ENCODE measurements at regions not wholly inside any gene's neighbourhood (a gene's known extent, or its start where the extent isn't known, plus 50 kb on each side); places are given as distances from the start of the nearest gene placed in this dataset.

GRCh38 chr7:9961161-9961922 is 1012.3 kb upstream of the PHF14 start:
- no peaks in the 10 kb centered on the region for H3K36me3 ChIP-seq (ENCODE audit: control insufficient read depth, insufficient read depth, low read length)
- Mint-ChIP-seq H3K9me3 (no peaks in the 10 kb centered on the region), H3K36me3 (ENCODE audit: low read depth) (no peaks in the 10 kb centered on the region), H3K27ac (no peak overlapping the region), H3K4me1 (no peaks in the 10 kb centered on the region), H3K27me3 (ENCODE audit: insufficient read depth) (no peaks in the 10 kb centered on the region), H3K4me3 (no peak overlapping the region)
- H3K27me3 ChIP-seq (ENCODE audit: control insufficient read depth, insufficient read depth, low read length, poor library complexity, severe bottlenecking) = no peaks in the 10 kb centered on the region
- no peaks in the 10 kb centered on the region for H3K9me3 ChIP-seq (ENCODE audit: control insufficient read depth, low read length)
- H3K4me3 ChIP-seq (ENCODE audit: low read length) = no peak overlapping the region
- H3K27ac ChIP-seq (ENCODE audit: low read depth, low read length) = no peak overlapping the region
- no peak for DNase-seq
- no peaks in the 10 kb centered on the region for H3K4me1 ChIP-seq (ENCODE audit: control insufficient read depth, insufficient read depth, low read length)
- H3K9ac ChIP-seq (ENCODE audit: extremely low read depth, low read length, poor library complexity, severe bottlenecking) = no peak overlapping the region
- no peak for TF ChIP-seq CTCF (conservative IDR thresholded peaks at IDR 0.05)
- 83 to 88% methylated on average over 2 to 4 of the region's 5 CpGs for WGBS, 2 experiments (ENCODE audit: insufficient coverage in 1 of 2, insufficient read length in 1 of 2)

- H3K4me1 ChIP-seq (ENCODE audit: control insufficient read depth, insufficient read depth, low read length) = no peaks in the 10 kb centered on the region
- H3K27ac ChIP-seq (ENCODE audit: low read depth, low read length) = no peak overlapping the region
- no peaks in the 10 kb centered on the region for H3K36me3 Mint-ChIP-seq (ENCODE audit: low read depth)
- no peaks in the 10 kb centered on the region for H3K9me3 Mint-ChIP-seq
- H3K9me3 ChIP-seq (ENCODE audit: control insufficient read depth, low read length) = no peaks in the 10 kb centered on the region
- no peaks in the 10 kb centered on the region for H3K36me3 ChIP-seq (ENCODE audit: control insufficient read depth, insufficient read depth, low read length)
- no peak overlapping the region for H3K27ac Mint-ChIP-seq
- no peaks in the 10 kb centered on the region for H3K27me3 Mint-ChIP-seq (ENCODE audit: insufficient read depth)
- 80 to 92% methylated on average over 4 of the region's 4 CpGs for WGBS, 2 experiments (ENCODE audit: insufficient coverage in 1 of 2, insufficient read length in 1 of 2)
- no peaks in the 10 kb centered on the region for H3K27me3 ChIP-seq (ENCODE audit: control insufficient read depth, insufficient read depth, low read length, poor library complexity, severe bottlenecking)
- no peak for DNase-seq
- H3K4me1 Mint-ChIP-seq = no peaks in the 10 kb centered on the region
- no peak overlapping the region for H3K4me3 ChIP-seq (ENCODE audit: low read length)
- H3K4me3 Mint-ChIP-seq = no peak overlapping the region
- no peak overlapping the region for H3K9ac ChIP-seq (ENCODE audit: extremely low read depth, low read length, poor library complexity, severe bottlenecking)
- TF ChIP-seq CTCF (conservative IDR thresholded peaks at IDR 0.05) = no peak
Observed at GRCh38 chr7:9962742-9963141, 1010.9 kb upstream of the PHF14 start.

GRCh38 chr7:9978106-9979064 is 995.3 kb upstream of the PHF14 start:
- H3K27ac ChIP-seq (ENCODE audit: low read depth, low read length) = no peak overlapping the region
- WGBS, 2 experiments (ENCODE audit: insufficient coverage in 1 of 2, insufficient read length in 1 of 2) = 81 to 100% methylated on average over 1 to 4 of the region's 4 CpGs
- TF ChIP-seq CTCF (conservative IDR thresholded peaks at IDR 0.05) = no peak

More at GRCh38 chr7:9978106-9979064, 995.3 kb upstream of the PHF14 start:
- no peak overlapping the region for H3K27ac Mint-ChIP-seq
- H3K4me1 Mint-ChIP-seq = no peaks in the 10 kb centered on the region
- DNase-seq = no peak
- H3K4me3 ChIP-seq (ENCODE audit: low read length) = no peak overlapping the region
- H3K36me3 ChIP-seq (ENCODE audit: control insufficient read depth, insufficient read depth, low read length) = no peaks in the 10 kb centered on the region
- H3K9me3 ChIP-seq (ENCODE audit: control insufficient read depth, low read length) = no peaks in the 10 kb centered on the region
- H3K27me3 Mint-ChIP-seq (ENCODE audit: insufficient read depth) = no peaks in the 10 kb centered on the region
- no peak overlapping the region for H3K4me3 Mint-ChIP-seq
- no peak overlapping the region for H3K9ac ChIP-seq (ENCODE audit: extremely low read depth, low read length, poor library complexity, severe bottlenecking)
- H3K36me3 Mint-ChIP-seq (ENCODE audit: low read depth) = no peaks in the 10 kb centered on the region
- H3K4me1 ChIP-seq (ENCODE audit: control insufficient read depth, insufficient read depth, low read length) = no peaks in the 10 kb centered on the region
- H3K27me3 ChIP-seq (ENCODE audit: control insufficient read depth, insufficient read depth, low read length, poor library complexity, severe bottlenecking) = no peaks in the 10 kb centered on the region
- no peaks in the 10 kb centered on the region for H3K9me3 Mint-ChIP-seq
